Neural crest cell (in vitro differentiated cells): ENCODE measurements at regions not wholly inside any gene's neighbourhood (a gene's known extent, or its start where the extent isn't known, plus 50 kb on each side); places are given as distances from the start of the nearest gene placed in this dataset.

Experiments
- DNase-seq: peaks from one replicate; pipeline ENCODE4 v3.0.0; 2021; ENCODE audit warnings: low read depth, mixed read lengths, low spot score
- H3K27ac Mint-ChIP-seq: one replicate; pipeline ENCODE4 v1.8.0; 2021; ENCODE audit warnings: mild to moderate bottlenecking, mixed read lengths; ENCODE audit not compliant: unreplicated experiment
- H3K27me3 Mint-ChIP-seq: 2 replicates; pipeline ENCODE4 v1.8.0; 2021; ENCODE audit warnings: low read depth, mild to moderate bottlenecking, mixed read lengths
- H3K36me3 Mint-ChIP-seq: 2 replicates; pipeline ENCODE4 v1.8.0; 2021; ENCODE audit warnings: low read depth, mild to moderate bottlenecking, mixed read lengths
- H3K4me1 Mint-ChIP-seq: 2 replicates; pipeline ENCODE4 v1.8.0; 2021; ENCODE audit warnings: mixed read lengths
- H3K4me3 Mint-ChIP-seq: one replicate; pipeline ENCODE4 v1.8.0; 2021; ENCODE audit warnings: mild to moderate bottlenecking, mixed read lengths
- H3K9me3 Mint-ChIP-seq: 2 replicates; pipeline ENCODE4 v1.8.0; 2021; ENCODE audit warnings: mixed read lengths
- CTCF ChIP-seq: fragments of 200-600 bp; sonication (generic); conservative IDR thresholded peaks from 2 replicates; pipeline ENCODE4 v1.5.0; 2021; ENCODE audit warnings: antibody characterized with exemption, mild to moderate bottlenecking

- peaks cover 3% of the 10 kb centered on the region for H3K36me3 Mint-ChIP-seq
- peaks cover 71% of the 10 kb centered on the region for H3K4me1 Mint-ChIP-seq
- DNase-seq, result no peak
- no peak for TF ChIP-seq CTCF
- H3K9me3 Mint-ChIP-seq, result peaks cover 5% of the 10 kb centered on the region
- peak overlapping the region; percentile 8 for H3K4me3 Mint-ChIP-seq
- H3K27ac Mint-ChIP-seq, result peak overlapping the region; percentile 81
- H3K27me3 Mint-ChIP-seq, result no peaks in the 10 kb centered on the region
Observed at GRCh38 chr12:75848961-75849360, 182.6 kb downstream of the PHLDA1 start.

DNA sequence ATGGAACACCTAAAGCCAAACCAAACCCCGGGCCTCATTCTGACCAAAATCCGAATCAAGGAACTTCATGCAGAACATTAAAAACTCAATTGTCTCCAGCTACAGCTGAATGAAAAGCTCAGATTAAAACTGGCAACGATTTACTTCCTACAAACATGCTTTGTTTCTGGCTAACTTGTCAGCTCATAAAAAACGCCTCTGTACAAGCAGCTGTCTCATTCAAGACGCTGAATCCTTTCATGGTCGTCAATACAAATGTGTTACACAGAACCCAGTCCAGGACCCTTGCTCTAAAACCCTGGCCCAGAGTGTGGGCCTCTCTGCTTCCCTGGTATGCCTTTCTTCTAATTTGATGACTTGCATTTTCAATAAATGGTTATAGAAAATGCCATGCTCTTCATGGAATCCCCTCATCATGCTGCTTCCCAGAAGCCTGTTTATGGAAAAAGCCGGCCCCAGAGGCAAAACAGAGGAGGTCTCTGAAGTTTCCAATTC lies 183.1 kb downstream of the PHLDA1 start:
- Mint-ChIP-seq H3K4me3 (peak overlapping the region; percentile 13), H3K4me1 (peaks cover 73% of the 10 kb centered on the region), H3K27ac (peak overlapping the region; percentile 81)

GRCh38 chr12:75846102-75846501 lies 185.5 kb downstream of the PHLDA1 start:
- peaks cover 5% of the 10 kb centered on the region for H3K9me3 Mint-ChIP-seq
- peaks cover 3% of the 10 kb centered on the region for H3K36me3 Mint-ChIP-seq

More for the DNA sequence above, 183.1 kb downstream of the PHLDA1 start:
- Mint-ChIP-seq H3K36me3 (peaks cover 3% of the 10 kb centered on the region), H3K9me3 (peaks cover 5% of the 10 kb centered on the region), H3K27me3 (no peaks in the 10 kb centered on the region)
- TF ChIP-seq CTCF, result no peak
- DNase-seq, result no peak

DNA sequence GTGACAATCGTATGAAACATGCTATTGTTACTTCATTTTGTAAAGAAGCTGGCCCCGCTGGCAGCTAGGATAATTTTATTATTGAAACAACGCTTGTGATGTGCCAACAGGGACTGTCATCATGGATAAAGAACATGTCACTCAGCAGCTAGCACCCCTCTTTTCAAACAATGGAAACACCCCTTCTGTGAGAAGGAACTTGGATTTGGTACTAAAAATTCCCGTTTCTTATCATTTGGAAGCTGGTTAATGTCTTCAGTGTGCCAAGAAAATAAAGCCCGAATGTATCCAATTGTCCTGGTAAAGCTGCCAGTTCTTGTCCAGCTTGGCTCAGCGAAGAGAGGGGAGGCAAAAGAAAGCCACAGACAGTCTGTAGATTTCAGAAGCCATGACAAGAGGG lies 186.6 kb downstream of the PHLDA1 start:
- no peak for DNase-seq
- Mint-ChIP-seq H3K36me3 (peaks cover 3% of the 10 kb centered on the region), H3K27ac (no peak overlapping the region), H3K4me1 (peaks cover 59% of the 10 kb centered on the region), H3K9me3 (peaks cover 5% of the 10 kb centered on the region), H3K27me3 (no peaks in the 10 kb centered on the region), H3K4me3 (no peak overlapping the region)
- TF ChIP-seq CTCF, result no peak

More at GRCh38 chr12:75846102-75846501, 185.5 kb downstream of the PHLDA1 start:
- no peak overlapping the region for H3K4me3 Mint-ChIP-seq
- no peak overlapping the region for H3K27ac Mint-ChIP-seq
- no peaks in the 10 kb centered on the region for H3K27me3 Mint-ChIP-seq
- TF ChIP-seq CTCF, result no peak
- H3K4me1 Mint-ChIP-seq, result peaks cover 69% of the 10 kb centered on the region
- no peak for DNase-seq

DNA sequence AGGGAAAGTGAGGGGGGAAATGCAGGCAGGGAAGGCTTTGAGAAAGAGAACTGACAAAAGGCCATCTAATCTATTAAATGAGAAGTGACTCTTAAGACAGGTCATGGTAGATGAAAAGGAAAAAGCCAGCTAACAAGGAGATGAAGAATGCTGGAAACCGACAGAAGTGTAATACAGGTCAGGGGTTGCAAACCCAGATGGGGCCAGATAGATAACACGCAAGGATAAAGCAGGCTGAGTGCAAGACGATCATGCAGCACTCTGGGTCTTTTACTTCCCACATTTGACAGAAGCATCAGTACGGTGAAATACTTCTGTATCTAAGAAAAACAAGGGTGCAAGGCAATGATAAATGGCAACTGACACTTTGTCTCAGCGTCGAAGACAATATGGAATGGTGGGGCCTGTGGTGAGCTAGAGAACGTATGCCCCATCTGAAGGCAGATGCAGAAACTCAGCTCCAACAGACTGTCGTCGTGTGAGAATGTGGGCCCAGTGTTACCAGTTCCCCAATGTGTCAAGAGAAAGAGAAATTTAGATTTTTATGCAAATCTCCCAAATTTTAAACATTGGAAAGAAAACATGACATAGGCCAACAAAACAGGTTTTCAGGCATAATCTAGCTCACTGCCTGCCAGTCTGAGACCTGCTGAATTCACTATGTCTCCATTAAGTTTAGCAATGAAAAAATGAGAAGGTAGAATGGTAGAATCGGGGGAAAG lies 187.4 kb downstream of the PHLDA1 start:
- TF ChIP-seq CTCF, result no peak
- H3K27ac Mint-ChIP-seq, result no peak overlapping the region
- H3K27me3 Mint-ChIP-seq, result no peaks in the 10 kb centered on the region
- peaks cover 3% of the 10 kb centered on the region for H3K36me3 Mint-ChIP-seq
- no peak for DNase-seq
- peaks cover 3% of the 10 kb centered on the region for H3K9me3 Mint-ChIP-seq
- peaks cover 51% of the 10 kb centered on the region for H3K4me1 Mint-ChIP-seq
- H3K4me3 Mint-ChIP-seq, result no peak overlapping the region
